A673 (cell line): ENCODE measurements at regions not wholly inside any gene's neighbourhood (a gene's known extent, or its start where the extent isn't known, plus 50 kb on each side); places are given as distances from the start of the nearest gene placed in this dataset.

Experiments used
- BruUV-seq: library from RNA; stranded (reverse); fragments of 400-500 nt; replicated peaks from 2 replicates; lab custom pipeline; 2021; lab: Mats Ljungman, UMichigan
- CTCF ChIA-PET: fragments of 300-600 bp; sonication (Branson Sonifier 250); formaldehyde crosslinking; loops from one replicate; lab custom pipeline; 2022; ENCODE audit warnings: antibody characterized with exemption; lab: Charles Lee
- POLR2A ChIA-PET: fragments of 300-600 bp; sonication (Branson Sonifier 250); formaldehyde crosslinking; loops from one replicate; lab custom pipeline; 2022; ENCODE audit warnings: antibody characterized with exemption; ENCODE audit not compliant: low non-redundant PET; lab: Charles Lee
- DNase-seq: peaks from one replicate; pipeline ENCODE4 v3.0.0-alpha.2; 2015; ENCODE audit warnings: low spot score
- H3K27ac ChIP-seq: fragments of 200-600 bp; sonication (generic); 2 replicates; pipeline ENCODE4 v1.5.1; 2016; ENCODE audit warnings: mixed run types, low read depth, mild to moderate bottlenecking, mixed read lengths, antibody characterized with exemption, low read length; ENCODE audit not compliant: poor library complexity, severe bottlenecking
- H3K27me3 ChIP-seq: fragments of 200-600 bp; sonication (generic); replicated peaks from 2 replicates; pipeline ENCODE4 v1.6.1; 2017; ENCODE audit warnings: mixed run types, low read depth, mild to moderate bottlenecking, mixed read lengths, antibody characterized with exemption, low read length; ENCODE audit not compliant: insufficient read depth, poor library complexity
- H3K36me3 ChIP-seq: fragments of 200-600 bp; sonication (generic); 2 replicates; pipeline ENCODE4 v1.6.1; 2016; ENCODE audit warnings: mixed run types, mild to moderate bottlenecking, mixed read lengths, antibody characterized with exemption, low read length; ENCODE audit not compliant: insufficient read depth, poor library complexity, severe bottlenecking
- H3K4me1 ChIP-seq: fragments of 200-600 bp; sonication (generic); 2 replicates; pipeline ENCODE4 v1.6.1; 2017; ENCODE audit warnings: mixed run types, mild to moderate bottlenecking, mixed read lengths, antibody characterized with exemption, low read length; ENCODE audit not compliant: insufficient read depth, poor library complexity, severe bottlenecking
- H3K4me3 ChIP-seq: fragments of 200-600 bp; sonication (generic); 2 replicates; pipeline ENCODE4 v1.5.1; 2016; ENCODE audit warnings: low read depth, mixed run types, mild to moderate bottlenecking, mixed read lengths, low read length; ENCODE audit not compliant: poor library complexity, severe bottlenecking
- H3K9me3 ChIP-seq: fragments of 200-600 bp; sonication (generic); 2 replicates; pipeline ENCODE4 v1.6.1; 2016; ENCODE audit warnings: mixed run types, low read depth, mild to moderate bottlenecking, mixed read lengths, antibody characterized with exemption, low read length; ENCODE audit not compliant: poor library complexity, severe bottlenecking
- CTCF ChIP-seq: fragments of 300-800, 200-600 bp; sonication (generic); conservative IDR thresholded peaks from 2 replicates; pipeline ENCODE4 v1.5.1; 2017; ENCODE audit warnings: low read depth, mild to moderate bottlenecking, antibody characterized with exemption, low read length, moderate library complexity, mixed read lengths
- EZH2 ChIP-seq: fragments of 200-600 bp; sonication (generic); IDR thresholded peaks from 2 replicates; pipeline ENCODE4 v1.6.1; 2017; ENCODE audit warnings: borderline replicate concordance, low read depth, mild to moderate bottlenecking, mixed read lengths, antibody characterized with exemption, low read length; ENCODE audit not compliant: poor library complexity, severe bottlenecking
- intact Hi-C: fragments of 100-400 bp; cut with micrococcal nuclease; formaldehyde crosslinking; loops from one replicate; pipeline ENCODE4 v1.10.0; 2022; ENCODE audit not compliant: unreplicated experiment

GRCh38 chr12:83185241-83185640 lies 498.5 kb downstream of the TMTC2 start:
- peak; percentile 51 for DNase-seq
- Histone ChIP-seq H3K4me1 (peaks cover 9% of the 10 kb centered on the region), H3K27me3 (no peaks in the 10 kb centered on the region), H3K27ac (no peak overlapping the region), H3K36me3 (no peaks in the 10 kb centered on the region), H3K9me3 (no peaks in the 10 kb centered on the region), H3K4me3 (no peak overlapping the region)
- CTCF ChIA-PET, result no interaction called here
- TF ChIP-seq CTCF, result no peak
- no peak for TF ChIP-seq EZH2
- POLR2A ChIA-PET, result no interaction called here
- intact Hi-C loops, result no loop called here
- BruUV-seq, result no TSS peak
